ENCODE measurements at regions not wholly inside any gene's neighbourhood (a gene's known extent, or its start where the extent isn't known, plus 50 kb on each side); places are given as distances from the start of the nearest gene placed in this dataset.

- H3K27ac ChIP-seq (replicated peaks): no peak overlapping the region
- no peak for DNase-seq (ENCODE audit: low read depth in 1 of 2, low spot score in 1 of 2)
- H3K27me3 ChIP-seq (ENCODE audit: insufficient read depth, poor library complexity, severe bottlenecking): peaks cover 12% of the 10 kb centered on the region
- H3K4me3 ChIP-seq (replicated peaks; ENCODE audit: insufficient read depth, low read length): no peak overlapping the region
- TF ChIP-seq, protein P1, sequence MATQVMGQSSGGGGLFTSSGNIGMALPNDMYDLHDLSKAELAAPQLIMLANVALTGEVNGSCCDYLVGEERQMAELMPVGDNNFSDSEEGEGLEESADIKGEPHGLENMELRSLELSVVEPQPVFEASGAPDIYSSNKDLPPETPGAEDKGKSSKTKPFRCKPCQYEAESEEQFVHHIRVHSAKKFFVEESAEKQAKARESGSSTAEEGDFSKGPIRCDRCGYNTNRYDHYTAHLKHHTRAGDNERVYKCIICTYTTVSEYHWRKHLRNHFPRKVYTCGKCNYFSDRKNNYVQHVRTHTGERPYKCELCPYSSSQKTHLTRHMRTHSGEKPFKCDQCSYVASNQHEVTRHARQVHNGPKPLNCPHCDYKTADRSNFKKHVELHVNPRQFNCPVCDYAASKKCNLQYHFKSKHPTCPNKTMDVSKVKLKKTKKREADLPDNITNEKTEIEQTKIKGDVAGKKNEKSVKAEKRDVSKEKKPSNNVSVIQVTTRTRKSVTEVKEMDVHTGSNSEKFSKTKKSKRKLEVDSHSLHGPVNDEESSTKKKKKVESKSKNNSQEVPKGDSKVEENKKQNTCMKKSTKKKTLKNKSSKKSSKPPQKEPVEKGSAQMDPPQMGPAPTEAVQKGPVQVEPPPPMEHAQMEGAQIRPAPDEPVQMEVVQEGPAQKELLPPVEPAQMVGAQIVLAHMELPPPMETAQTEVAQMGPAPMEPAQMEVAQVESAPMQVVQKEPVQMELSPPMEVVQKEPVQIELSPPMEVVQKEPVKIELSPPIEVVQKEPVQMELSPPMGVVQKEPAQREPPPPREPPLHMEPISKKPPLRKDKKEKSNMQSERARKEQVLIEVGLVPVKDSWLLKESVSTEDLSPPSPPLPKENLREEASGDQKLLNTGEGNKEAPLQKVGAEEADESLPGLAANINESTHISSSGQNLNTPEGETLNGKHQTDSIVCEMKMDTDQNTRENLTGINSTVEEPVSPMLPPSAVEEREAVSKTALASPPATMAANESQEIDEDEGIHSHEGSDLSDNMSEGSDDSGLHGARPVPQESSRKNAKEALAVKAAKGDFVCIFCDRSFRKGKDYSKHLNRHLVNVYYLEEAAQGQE (IDR thresholded peaks at IDR 0.05; ENCODE audit: insufficient replicate concordance, low read depth): no peak
- TF ChIP-seq SPI1 (IDR thresholded peaks at IDR 0.05; ENCODE audit: borderline replicate concordance, low read depth): no peak
These were observed 87.3 kb downstream of the ACAA2 start for GRCh38 chr18:49725809-49726674.

DNA sequence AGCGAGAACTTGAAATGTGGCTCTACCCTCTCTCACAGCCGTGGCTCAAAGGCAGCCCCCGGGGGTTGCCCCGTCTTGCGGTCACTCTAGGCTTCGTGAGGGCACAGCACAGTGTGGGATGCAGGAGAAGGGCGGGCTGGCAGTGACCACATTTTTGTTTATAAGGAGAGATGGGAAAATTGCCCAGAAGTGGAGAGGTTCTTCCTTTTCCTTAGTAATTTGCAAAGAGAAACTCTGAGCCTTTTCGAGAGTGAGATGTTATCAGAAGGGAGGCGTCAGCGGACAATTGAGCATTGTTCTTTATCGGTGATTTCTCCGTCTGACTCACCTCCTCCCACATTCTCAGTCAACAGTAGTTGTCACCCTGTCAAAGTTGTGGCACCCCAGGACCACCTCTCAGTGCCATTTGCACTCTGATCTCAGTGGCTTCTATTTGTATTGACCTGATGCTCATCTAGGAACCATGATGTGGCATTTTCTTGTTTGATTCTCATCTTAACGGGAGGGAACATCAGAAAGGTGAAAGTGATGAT is 89.6 kb downstream of the ACAA2 start:
- TF ChIP-seq, protein P1 (IDR thresholded peaks at IDR 0.05; ENCODE audit: insufficient replicate concordance, low read depth): no peak
- TF ChIP-seq GABPA (IDR thresholded peaks at IDR 0.05; ENCODE audit: low read depth): no peak
- no peak for TF ChIP-seq CTCF (IDR thresholded peaks at IDR 0.05; ENCODE audit: insufficient read depth, low read length)
- no peak for TF ChIP-seq SPI1 (IDR thresholded peaks at IDR 0.05; ENCODE audit: borderline replicate concordance, low read depth)
- no peak for TF ChIP-seq POLR2AphosphoS5 (IDR thresholded peaks at IDR 0.05; ENCODE audit: low read depth)
- no peak for DNase-seq (ENCODE audit: low read depth in 1 of 2, low spot score in 1 of 2)
- Histone ChIP-seq H3K27ac (replicated peaks) (no peak overlapping the region), H3K27me3 (ENCODE audit: insufficient read depth, poor library complexity, severe bottlenecking) (peaks cover 12% of the 10 kb centered on the region), H3K4me3 (replicated peaks; ENCODE audit: insufficient read depth, low read length) (no peak overlapping the region)

DNA sequence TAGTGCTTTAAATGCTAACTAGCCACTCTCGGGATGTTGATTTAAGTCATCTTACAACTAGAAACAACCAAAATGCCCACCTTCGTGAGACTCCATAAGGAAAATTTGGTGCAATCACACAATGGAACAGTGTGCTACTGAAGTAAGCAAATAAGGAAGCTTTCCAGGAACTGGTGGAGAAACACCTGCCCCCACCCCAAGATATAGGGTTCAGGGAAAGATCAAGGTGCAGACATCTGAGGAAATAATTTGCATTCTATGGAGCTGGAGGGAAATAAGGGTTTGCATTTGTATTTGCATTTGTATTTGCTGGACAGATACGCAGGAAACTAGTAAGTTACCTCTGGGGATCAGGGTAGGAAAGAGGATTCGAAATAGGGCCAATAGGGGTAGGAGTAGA is 90.9 kb downstream of the ACAA2 start:
- Histone ChIP-seq H3K27ac (replicated peaks) (no peak overlapping the region), H3K4me3 (replicated peaks; ENCODE audit: insufficient read depth, low read length) (no peak overlapping the region), H3K27me3 (ENCODE audit: insufficient read depth, poor library complexity, severe bottlenecking) (peaks cover 12% of the 10 kb centered on the region)
- DNase-seq (ENCODE audit: low read depth in 1 of 2, low spot score in 1 of 2): no peak
- TF ChIP-seq SPI1 (IDR thresholded peaks at IDR 0.05; ENCODE audit: borderline replicate concordance, low read depth) (no peak), CTCF (IDR thresholded peaks at IDR 0.05; ENCODE audit: insufficient read depth, low read length) (no peak), POLR2AphosphoS5 (IDR thresholded peaks at IDR 0.05; ENCODE audit: low read depth) (no peak), GABPA (IDR thresholded peaks at IDR 0.05; ENCODE audit: low read depth) (no peak)
- TF ChIP-seq, protein P1 (IDR thresholded peaks at IDR 0.05; ENCODE audit: insufficient replicate concordance, low read depth): no peak
